Islet of Langerhans (tissue), 1 donor: ENCODE measurements at regions not wholly inside any gene's neighbourhood (a gene's known extent, or its start where the extent isn't known, plus 50 kb on each side); places are given as distances from the start of the nearest gene placed in this dataset.
"Not testable (repeated sequence)": the region's sequence is repeated elsewhere in the genome, so short reads cannot be mapped to it uniquely, and the experiment has no call there.

ENCODE experiments used
- FAIRE-seq: peaks from one replicate; lab custom pipeline; 2011; peaks lifted over from hg19 to GRCh38; lab: Jason Lieb, UNC

DNA sequence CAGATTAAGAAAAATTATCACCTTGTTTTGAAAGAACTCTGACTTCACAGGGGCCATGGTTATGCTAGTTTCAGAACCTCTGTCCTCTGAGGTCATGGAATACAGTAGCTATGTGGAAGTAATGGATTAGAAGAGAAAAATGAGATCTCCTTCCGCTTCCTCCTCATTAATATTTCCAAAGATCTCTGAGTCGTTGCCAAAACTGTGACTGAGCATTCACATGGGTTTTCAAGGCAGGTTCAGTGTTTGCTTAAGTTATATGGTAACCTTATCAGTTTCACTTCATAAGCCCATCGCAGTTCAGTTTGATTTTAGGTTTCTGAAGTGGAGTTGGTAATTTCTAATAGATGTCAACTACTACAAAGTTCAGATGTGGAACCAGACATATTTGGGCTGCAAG, 321.2 kb upstream of the SOX9 start:
- no peak for FAIRE-seq

DNA sequence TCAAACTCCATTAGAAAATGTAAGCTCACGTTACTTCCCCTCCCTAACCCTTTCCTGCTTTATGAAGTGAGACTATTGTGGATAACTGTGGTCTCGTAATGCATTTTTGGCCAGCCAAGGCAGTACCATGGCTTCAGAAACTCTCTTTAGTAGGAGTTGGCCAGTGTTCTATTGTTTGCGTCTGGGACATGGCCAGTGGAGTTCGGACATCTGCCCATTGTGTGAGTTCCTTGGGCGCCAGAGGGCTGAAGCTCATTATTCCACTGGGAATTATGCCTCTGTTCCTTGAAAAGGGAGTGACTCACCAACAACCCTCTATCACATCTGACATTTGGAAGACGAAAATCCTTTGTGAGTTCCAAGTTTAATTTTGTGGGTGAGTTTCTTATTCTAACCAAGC, 319.5 kb upstream of the SOX9 start:
- no peak for FAIRE-seq

DNA sequence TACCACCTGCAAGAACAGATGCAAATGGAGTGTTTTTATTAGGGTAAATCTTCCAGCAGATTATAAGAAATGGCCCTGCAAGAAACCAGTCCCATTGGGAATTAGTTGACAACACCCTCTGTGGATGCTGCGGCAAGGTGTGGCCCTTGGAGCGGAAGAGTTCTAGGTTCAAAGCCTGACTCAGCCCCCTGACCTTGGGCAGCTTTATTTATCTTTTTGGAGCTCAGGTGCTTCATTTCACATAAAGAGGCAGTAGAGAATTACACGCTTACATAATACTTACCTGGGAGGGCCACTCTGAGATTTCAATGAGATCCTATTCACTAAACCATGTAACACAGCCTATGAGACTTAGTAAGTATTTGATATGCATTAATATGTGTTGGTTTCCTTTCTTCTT, 318.2 kb upstream of the SOX9 start:
- no peak for FAIRE-seq

DNA sequence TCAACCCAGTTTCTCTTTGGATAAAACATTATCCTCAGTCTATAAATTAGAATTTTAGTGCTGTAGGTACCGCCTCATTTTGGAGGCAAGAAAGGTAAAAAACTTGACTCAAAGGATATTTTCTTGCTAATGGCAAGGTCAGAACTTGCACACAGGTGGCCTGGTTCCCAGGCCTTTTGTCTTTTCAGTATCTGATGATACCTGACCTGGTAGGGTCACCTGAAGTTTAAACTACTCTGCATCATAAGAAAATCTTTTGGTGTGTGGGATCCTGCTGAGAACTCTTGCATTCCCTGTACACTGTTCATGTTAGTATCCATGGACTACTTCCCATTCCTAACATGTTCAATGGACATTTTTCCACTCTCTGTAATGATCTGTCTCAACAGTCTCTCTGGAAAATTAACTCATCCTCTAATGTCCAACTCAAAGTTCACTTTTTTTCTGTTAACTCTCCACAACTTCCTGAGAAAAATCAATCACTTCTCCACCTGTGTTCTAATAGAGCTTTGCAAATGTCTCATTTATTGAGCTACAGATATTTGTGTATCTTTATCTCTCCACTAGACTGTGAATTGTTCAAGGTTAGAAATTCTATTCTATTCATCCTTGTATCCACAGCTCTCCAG, 317.1 kb upstream of the SOX9 start:
- no peak for FAIRE-seq

DNA sequence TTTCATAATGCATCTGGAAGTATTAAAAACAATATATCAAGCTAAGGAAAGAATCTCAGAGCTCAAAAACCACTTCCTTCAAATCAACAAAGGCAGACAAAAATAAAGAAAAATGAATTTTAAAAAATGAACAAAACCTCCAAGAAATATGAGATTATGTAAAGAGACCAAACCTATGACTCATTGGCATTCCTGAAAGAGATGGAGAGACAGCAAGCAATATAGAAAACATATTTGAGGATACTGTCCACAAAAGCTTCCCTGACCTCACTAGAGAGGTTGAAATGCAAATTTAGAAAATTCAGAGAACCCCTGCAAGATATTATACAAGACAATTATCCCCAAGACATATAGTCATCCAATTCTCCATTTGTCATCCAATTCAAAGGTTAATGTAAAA, 311.3 kb upstream of the SOX9 start:
- no peak for FAIRE-seq

DNA sequence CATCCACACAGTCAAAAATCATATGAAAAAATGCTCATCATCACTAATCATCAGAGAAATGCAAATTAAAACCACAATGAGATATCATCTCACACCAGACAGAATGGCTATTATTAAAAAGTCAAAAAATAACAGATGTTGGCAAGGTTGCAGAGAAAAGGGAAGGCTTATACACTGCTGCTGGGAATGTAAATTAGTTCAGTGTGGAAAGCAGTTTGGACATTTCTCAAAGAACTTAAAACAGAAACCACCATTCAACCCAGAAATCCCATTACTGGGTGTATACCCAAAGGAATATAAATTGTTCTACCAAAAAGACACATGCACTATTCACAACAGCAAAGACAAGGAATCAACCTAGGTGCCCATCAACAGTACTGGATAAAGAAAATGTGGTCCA, 307.0 kb upstream of the SOX9 start:
- FAIRE-seq: not testable (repeated sequence)

DNA sequence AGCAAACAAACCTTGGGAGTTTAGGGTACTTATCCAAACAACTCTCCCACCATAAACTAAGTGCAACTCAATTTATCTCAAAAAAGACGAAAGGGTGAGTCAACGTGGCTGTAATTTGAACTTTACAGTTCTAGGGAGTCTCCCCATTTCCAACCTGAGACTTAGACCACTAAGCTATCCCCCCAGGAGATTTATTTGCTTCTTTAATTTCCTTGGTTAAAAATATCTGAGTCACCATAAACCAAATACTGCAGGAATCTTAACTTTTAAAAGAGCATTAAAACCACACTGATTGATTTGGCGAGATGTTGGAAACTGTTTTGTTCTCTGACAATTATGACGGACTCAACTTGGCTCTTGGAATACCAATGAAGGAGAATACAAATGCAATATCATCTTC, 299.3 kb upstream of the SOX9 start:
- no peak for FAIRE-seq

DNA sequence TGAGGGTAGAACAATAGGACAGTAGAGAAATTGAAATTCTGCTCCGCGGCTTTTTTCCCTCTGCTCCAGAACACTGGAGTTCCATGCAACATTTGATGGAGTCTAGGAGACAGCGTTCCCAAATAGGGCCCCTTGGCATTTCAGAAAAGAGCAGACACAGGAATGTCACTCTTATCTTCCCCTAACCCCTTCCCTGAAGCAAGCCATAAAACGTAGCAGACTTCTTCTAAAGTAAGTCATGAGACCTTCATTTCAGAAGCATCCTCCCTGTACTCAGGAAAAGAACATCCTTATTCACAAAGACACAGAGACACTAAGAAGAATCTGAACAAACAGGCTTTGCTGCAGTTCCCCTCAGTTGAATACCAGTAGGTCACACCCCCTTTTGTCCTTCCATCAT, 296.1 kb upstream of the SOX9 start:
- FAIRE-seq: no peak

DNA sequence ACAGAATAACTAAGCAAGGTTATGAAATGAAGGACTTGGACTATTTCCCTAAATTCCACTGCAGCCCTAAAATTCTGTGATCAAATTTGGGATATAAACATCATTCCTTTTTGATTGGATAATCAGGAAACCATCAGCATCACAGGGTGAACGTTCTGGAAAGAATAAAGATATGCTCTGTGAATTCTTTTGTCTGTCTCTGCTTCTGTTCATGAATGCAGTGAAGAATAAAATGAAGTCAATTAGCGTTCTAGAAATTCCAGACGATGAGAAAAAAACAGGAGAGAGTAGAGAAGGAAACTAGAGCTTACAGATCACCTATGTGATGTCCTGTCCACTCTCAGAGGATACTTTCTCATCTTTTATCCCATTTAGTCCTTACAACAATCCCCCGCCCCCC, 295.1 kb upstream of the SOX9 start:
- FAIRE-seq: no peak

DNA sequence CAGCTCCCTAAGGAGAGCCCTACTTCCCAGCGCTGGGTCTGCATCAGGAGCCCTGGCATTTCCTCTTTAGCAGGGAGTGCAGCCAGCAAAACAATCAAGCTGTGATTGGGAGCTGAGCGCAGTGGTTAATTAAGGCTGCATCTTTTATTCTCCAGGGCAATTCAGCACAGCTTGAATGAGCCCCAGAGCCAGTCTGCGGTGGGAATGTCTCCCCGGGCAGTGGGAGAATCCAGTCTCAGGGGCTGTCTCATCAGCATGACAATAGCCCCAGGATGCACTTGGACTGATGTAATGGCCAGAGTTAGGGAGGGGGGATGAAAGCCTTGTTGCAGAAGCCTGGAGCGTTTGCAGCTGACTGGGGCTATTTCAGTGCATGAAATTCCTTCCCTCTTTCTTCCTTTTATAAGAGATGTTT, 292.6 kb upstream of the SOX9 start:
- FAIRE-seq: no peak

DNA sequence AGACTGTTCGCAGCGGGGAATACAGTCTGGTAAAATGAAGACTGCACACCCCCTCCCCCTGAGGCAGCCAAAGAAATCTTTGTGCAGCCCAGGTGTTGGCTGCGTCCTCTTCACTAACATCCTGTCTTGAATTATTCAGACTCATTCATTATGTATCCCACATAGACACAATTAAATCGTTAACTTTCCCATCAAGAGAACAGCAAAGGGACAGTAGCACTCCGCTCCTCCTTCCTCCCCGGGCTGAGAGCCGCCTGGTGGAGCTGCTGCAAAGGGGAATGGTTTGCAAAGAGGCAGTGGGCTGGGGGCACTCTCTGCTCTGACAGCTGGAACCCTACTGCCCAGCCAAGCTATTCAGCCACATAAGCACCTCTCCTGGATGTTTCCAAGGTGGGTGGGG, 290.0 kb upstream of the SOX9 start:
- no peak for FAIRE-seq

DNA sequence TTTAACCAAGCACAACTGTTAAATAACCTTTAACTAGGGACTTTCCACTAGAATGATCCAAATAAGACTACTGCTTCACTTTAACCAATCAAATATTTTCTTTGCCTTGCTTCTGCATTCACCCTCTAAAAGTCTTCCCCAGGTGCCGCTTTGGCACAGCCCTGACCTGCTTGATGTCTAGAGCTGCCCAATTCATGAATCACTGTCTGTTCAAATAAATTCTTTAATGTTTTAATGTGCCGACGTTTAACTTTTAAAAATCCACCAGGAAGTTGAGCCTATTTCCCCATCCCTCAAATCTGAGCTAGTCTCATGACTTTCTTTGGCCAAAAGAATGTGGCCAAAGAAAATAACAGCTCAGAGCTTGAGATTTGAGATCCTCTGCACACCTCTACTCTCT, 277.8 kb upstream of the SOX9 start:
- no peak for FAIRE-seq

DNA sequence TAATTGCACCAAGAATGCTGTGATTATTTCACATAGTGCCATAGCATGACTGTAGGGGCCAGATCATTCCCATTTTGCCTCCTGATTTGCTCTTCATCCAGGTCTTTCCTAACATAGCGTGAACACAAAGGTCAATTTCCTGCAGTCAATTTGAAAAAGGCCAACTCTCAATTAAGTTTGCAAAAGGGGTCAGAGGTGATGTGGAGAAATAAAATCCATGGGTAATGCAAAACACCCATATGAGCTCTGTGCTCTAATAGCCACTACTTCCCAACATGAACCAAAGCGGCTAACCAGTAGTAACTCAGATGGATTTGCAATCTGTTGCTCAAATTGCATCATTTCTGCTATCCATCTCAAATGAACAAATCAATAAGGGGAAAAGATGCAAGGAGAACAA, 275.5 kb upstream of the SOX9 start:
- FAIRE-seq: no peak

DNA sequence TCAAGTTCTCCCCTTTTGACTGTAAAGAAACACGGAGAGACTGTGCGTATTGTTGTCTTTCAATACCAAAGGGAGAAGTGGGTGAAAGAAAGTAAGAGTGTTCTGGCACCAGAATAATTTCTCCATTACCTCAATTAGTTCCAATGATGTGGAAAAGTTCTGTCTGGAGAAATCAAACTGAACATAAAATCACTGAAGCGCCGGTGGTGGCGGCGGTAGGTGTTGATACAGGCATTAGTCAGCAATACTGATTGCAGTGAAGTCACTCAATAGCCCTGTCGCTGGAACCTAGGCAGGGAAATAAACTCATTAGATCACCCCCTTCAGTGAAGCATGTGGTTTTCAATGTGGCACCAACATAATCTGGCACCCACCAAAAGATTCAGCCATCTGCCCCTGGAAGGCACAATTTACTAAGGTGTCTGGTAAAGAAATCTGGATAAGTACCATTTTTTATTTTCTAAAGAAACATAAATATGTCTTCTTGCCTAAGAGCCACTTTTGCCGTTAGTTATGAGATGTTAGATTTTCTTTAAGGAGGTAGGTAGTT, 274.2 kb upstream of the SOX9 start:
- FAIRE-seq: no peak

DNA sequence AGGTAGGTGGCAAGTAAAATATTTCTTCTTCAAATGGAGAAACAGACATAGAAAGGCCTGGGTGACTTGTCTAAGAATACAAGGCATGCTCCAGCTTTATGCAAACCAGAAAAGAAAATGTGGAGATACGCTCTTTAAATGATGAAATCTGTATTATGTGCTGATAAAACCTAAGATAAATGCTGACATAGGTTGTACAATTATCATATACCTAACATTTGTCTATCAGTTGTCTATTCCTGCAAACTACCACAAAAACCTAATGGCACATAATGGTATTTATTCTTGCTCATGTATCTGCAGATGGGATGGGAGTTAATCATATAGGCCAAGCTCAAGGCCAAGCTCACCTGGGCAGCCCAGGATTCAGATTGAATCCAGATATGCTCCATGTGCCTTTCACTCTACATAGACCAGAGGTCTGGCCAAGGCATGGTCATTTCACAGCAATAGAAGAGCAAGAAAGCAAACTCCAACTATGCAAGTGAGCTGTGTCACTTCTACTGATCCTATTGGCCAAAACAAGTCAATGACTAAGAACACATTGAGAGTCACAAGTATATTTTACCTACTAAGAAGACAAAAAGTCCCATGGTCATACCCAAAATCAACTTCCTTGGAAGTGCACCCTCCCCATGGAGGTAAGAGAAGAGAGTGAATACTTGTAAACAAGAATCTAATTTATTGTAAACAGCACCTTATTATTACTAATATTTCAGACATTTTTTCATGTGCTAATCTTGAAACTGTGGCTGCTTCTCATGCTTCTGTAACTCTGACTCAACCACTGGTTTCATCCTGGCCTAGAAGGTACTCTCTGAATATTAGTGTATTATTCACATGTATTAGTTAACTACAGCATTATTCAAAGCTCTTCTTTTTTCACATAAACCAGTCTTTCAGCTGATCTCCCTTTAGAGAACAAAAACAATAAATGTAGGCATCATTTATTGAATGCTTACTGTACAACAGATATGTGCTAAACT, 270.7 kb upstream of the SOX9 start:
- FAIRE-seq: no peak

DNA sequence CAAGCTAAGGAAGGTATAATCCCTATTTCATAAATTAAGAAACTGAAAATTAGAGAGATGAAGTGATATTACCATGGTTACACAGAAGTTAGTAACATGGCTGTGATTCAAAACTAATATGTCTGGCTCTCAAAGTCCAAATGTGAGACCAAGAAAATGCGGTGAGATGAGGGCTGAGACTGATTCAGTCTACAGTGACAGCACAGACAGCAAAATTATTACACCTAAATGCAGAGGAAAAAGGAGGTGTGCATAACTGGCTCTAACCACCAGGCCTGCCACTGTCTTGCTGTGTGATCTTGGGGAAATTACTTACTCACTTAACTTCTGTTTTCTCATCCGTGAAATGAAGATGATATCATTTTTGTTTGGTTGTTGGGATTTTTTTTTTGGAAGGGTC, 270.0 kb upstream of the SOX9 start:
- FAIRE-seq: no peak

DNA sequence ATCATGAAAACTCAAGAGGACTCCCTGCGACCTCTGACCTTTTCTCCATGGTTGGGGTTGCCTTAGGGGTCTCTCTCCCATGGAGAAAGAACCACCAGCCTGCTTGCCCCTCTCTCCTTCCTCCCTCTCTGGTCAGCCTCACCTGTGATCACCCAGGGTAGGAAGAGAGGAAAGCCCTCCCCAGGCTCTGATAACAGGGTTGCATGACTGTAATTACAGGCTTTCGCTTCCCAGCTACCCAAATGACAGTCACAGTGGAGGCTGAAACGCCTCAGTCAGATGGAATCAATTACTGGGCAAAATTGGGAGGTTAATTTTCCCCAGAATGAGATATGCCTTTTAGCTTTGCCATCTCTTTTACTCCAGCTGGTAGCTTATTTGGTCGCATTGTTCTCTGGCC, 265.8 kb upstream of the SOX9 start:
- no peak for FAIRE-seq

DNA sequence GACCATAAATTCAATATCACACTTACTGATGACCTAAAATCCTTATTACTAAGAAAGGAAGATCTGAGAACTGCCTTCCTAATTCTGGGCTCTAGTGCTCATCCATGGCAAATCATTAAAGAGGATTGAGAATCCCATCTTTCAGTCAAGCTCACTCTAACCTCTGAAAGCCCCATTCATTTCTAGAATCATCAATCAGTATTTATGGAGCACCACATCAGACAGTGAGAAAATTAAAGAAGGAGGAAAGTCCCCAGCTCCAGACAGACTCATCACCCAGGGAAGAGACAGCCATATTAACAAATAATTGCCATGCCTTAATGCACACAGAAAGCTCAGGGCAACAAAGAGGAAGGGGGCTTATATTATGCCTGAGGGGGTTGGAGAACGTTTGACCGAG, 256.1 kb upstream of the SOX9 start:
- FAIRE-seq: no peak

DNA sequence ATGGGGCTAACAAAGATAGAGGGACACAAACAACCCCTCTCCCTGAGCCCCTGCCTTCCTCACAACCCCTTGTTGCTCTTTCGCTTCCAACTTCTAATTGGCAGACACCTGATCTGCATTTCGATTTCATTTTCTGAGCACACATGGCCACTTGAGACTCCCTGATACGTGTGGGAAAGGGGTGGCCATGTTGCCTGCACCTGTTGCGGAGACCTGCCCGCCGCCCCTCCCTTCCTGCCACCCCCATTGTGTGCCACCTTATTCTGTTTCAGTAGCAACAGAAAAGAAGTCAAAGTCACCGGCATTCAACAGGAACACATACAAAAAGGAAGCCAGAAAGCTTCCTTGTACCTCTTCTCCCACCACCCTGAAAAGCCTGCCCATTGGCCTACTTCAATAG, 254.7 kb upstream of the SOX9 start:
- no peak for FAIRE-seq

DNA sequence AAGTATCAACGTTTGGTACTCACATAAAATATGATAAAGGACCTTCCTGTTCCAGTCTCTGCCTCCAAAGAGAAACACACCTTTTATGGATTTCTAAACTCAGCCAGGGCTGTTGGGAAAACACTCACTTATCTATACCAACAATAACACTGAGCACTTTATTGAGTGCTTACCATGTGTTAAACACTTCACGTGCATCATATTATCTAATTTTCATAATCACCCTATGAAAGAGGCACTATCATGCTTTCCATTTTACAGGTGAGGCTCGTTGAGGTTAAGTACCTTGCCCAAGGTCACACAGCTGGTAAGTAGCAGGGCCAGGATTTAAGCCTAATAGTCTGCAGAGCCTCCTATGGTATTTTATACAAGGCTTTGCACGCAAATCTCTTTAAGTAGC, 251.5 kb upstream of the SOX9 start:
- no peak for FAIRE-seq

DNA sequence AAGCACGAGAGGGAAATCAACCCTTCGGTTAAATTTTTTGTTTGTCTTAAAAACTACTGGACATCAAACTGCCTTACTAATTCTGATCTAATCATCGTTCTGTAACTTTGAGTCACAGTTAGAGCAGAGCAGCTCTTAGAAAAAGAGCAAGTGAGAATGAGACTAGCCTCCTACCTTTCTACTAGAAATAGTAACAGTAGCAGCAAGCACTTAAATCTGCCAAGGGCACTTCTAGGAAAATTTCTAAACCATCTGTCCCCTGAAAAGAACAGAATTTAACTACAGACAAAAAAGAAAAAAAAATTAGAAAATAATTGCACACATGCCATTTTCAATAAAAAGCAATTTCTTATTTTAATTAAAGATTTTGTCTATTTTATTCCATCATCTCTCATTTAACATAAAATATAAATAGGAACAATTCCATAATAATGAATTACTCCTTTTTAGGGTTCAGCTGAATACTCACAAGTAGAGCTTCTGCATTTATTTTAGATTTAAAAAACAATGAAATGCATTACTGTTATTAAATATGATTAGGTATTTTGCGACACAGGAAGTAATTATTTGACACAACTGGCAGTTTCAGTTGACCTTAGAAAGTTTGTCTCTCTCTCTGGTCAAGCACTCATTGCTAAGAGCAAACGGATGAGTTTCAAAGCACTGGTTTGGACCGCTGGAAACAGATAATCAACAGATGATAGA, 250.8 kb upstream of the SOX9 start:
- FAIRE-seq: no peak

DNA sequence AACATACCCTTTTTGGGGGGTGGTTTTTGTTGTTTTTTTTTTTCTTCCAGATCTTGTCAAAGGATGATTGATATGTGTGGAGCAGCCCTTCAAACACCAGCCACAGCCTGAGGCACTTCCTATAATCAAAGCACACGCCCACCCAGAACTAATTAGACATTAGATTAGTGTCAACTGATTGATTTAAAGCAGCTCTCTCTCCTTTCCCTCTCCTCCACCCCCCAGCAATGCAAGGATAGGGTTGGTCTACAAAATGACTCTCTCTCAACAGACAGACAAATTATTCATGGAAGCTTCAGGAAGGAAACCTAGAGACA, 250.3 kb upstream of the SOX9 start:
- no peak for FAIRE-seq

DNA sequence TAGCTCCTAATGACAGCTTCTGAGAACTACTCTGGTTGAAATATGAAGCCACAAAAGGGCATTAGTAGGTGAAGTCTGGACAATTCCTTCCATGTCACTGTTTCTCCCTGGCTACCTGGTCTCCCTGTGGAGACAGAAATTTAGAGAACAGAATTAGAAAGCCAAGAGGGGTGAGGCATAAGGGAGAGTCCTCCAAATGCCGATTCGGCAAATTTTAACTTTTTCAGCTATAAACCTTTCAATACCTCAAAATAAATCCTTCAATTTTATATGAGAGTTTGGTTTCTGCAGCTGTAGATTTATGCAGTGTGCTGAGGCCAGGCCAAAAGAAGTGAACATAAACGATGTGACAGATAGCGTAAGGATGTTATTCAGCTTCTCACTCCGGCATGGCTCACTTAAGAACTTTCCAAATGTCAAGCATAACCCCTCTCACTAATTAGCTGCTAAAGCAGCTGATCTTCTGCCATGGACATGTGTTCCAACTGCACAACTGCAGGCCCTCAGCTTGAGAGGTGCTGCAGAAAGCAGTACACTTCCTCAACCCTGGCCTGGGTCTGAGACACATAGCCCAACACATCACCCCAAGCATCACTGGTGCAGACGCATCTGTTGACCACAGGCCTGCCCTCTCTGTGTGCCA, 247.9 kb upstream of the SOX9 start:
- FAIRE-seq: no peak
